OCI-LY7 (cell line): ENCODE measurements at regions not wholly inside any gene's neighbourhood (a gene's known extent, or its start where the extent isn't known, plus 50 kb on each side); places are given as distances from the start of the nearest gene placed in this dataset.
"Not testable (repeated sequence)": the region's sequence is repeated elsewhere in the genome, so short reads cannot be mapped to it uniquely, and the experiment has no call there.

Experiments
- BruUV-seq: library from RNA; stranded (reverse); fragments of 400-500 nt; replicated peaks from 2 replicates; lab custom pipeline; 2021; lab: Mats Ljungman, UMichigan
- CTCF ChIA-PET: fragments of 300-600 bp; sonication (Branson Sonifier 250); formaldehyde crosslinking; loops from one replicate; lab custom pipeline; 2022; ENCODE audit warnings: antibody characterized with exemption; ENCODE audit not compliant: unreplicated experiment; lab: Charles Lee
- POLR2A ChIA-PET: fragments of 300-600 bp; sonication (Branson Sonifier 250); formaldehyde crosslinking; loops from one replicate; lab custom pipeline; 2022; ENCODE audit warnings: antibody characterized with exemption; lab: Charles Lee
- DNase-seq: peaks from one replicate; pipeline ENCODE4 v3.0.0-alpha.2; 2015; ENCODE audit warnings: low spot score
- H2AFZ ChIP-seq: fragments of 200-600 bp; sonication (generic), shearing (Covaris generic); 2 replicates; pipeline ENCODE4 v1.6.1; 2014; ENCODE audit warnings: mild to moderate bottlenecking, antibody characterized with exemption, low read length, moderate library complexity
- H3K27ac ChIP-seq: fragments of 200-600 bp; sonication (generic); 2 replicates; pipeline ENCODE4 v1.5.1; 2014; ENCODE audit warnings: mixed run types, low read depth, mild to moderate bottlenecking, moderate library complexity, low read length, inconsistent platforms; ENCODE audit not compliant: poor library complexity, severe bottlenecking
- H3K36me3 ChIP-seq: fragments of 200-600 bp; sonication (generic); 2 replicates; pipeline ENCODE4 v1.6.1; 2014; ENCODE audit warnings: mild to moderate bottlenecking, antibody characterized with exemption, low read length, moderate library complexity, mixed read lengths; ENCODE audit not compliant: insufficient read depth
- H3K4me1 ChIP-seq: fragments of 200-600 bp; sonication (generic); 2 replicates; pipeline ENCODE4 v1.5.1; 2014; ENCODE audit warnings: mild to moderate bottlenecking, low read length; ENCODE audit not compliant: insufficient read depth, poor library complexity, severe bottlenecking
- H3K4me2 ChIP-seq: fragments of 200-600 bp; sonication (generic); 2 replicates; pipeline ENCODE4 v1.6.1; 2014; ENCODE audit warnings: mild to moderate bottlenecking, low read length
- H3K4me3 ChIP-seq: fragments of 200-600 bp; sonication (generic); 2 replicates; pipeline ENCODE4 v1.5.1; 2014; ENCODE audit warnings: mild to moderate bottlenecking, low read depth, low read length; ENCODE audit not compliant: poor library complexity, severe bottlenecking
- H3K79me2 ChIP-seq: fragments of 200-600 bp; sonication (generic); 2 replicates; pipeline ENCODE4 v1.6.1; 2016; ENCODE audit warnings: low read depth, mild to moderate bottlenecking, low read length, moderate library complexity, mixed read lengths; ENCODE audit not compliant: insufficient read depth
- H3K9me2 ChIP-seq: fragments of 200-600 bp; sonication (generic); 2 replicates; pipeline ENCODE4 v1.6.1; 2016; ENCODE audit warnings: mild to moderate bottlenecking, low read length, mixed read lengths; ENCODE audit not compliant: insufficient read depth
- H3K9me3 ChIP-seq: fragments of 200-600 bp; sonication (generic); 2 replicates; pipeline ENCODE4 v1.6.1; 2014; ENCODE audit warnings: mild to moderate bottlenecking, mixed run types, low read length, mixed read lengths
- H4K20me1 ChIP-seq: fragments of 200-600 bp; sonication (generic); 2 replicates; pipeline ENCODE4 v1.6.1; 2014; ENCODE audit warnings: mild to moderate bottlenecking, antibody characterized with exemption, low read length, moderate library complexity, mixed read lengths; ENCODE audit not compliant: insufficient read depth
- CTCF ChIP-seq: fragments of 200-600 bp; sonication (generic); conservative IDR thresholded peaks from 2 replicates; pipeline ENCODE4 v1.5.1; 2014; ENCODE audit warnings: mild to moderate bottlenecking, antibody characterized with exemption, low read length, moderate library complexity, mixed read lengths
- EZH2phosphoT487 ChIP-seq: fragments of 200-600 bp; sonication (generic); IDR thresholded peaks from 2 replicates; pipeline ENCODE4 v1.6.1; 2018; ENCODE audit warnings: low read depth, borderline replicate concordance, mild to moderate bottlenecking, mixed run types, antibody characterized with exemption, low read length, moderate library complexity, mixed read lengths
- intact Hi-C: fragments of 100-400 bp; cut with micrococcal nuclease; formaldehyde crosslinking; loops from one replicate; pipeline ENCODE4 v1.10.0; 2022; ENCODE audit not compliant: unreplicated experiment

- CTCF ChIA-PET = no interaction called here
- no peaks in the 10 kb centered on the region for H3K9me2 ChIP-seq
- TF ChIP-seq CTCF = no peak
- TF ChIP-seq EZH2phosphoT487 = no peak
- no peaks in the 10 kb centered on the region for H3K79me2 ChIP-seq
- POLR2A ChIA-PET = no interaction called here
- H2AFZ ChIP-seq = no peak overlapping the region
- H3K27ac ChIP-seq = no peak overlapping the region
- no peaks in the 10 kb centered on the region for H3K36me3 ChIP-seq
- no peak overlapping the region for H3K4me2 ChIP-seq
- no peaks in the 10 kb centered on the region for H3K4me1 ChIP-seq
- no peaks in the 10 kb centered on the region for H3K9me3 ChIP-seq
- BruUV-seq = no TSS peak
- H4K20me1 ChIP-seq = no peaks in the 10 kb centered on the region
- intact Hi-C loops = no loop called here
- DNase-seq = no peak
- H3K4me3 ChIP-seq = no peak overlapping the region
These were observed 303.9 kb downstream of the PAX3 start for GRCh38 chr2:221994926-221995325.

GRCh38 chr2:221984376-221984775, 314.4 kb downstream of the PAX3 start:
- H3K4me3 ChIP-seq, intact Hi-C loops, POLR2A ChIA-PET, H3K27ac ChIP-seq, BruUV-seq, H3K4me1 ChIP-seq, H3K79me2 ChIP-seq, CTCF ChIA-PET, H3K9me3 ChIP-seq, DNase-seq, H3K36me3 ChIP-seq, H3K4me2 ChIP-seq, H4K20me1 ChIP-seq, H2AFZ ChIP-seq, H3K9me2 ChIP-seq: not testable (repeated sequence)

GRCh38 chr2:221981912-221982470, 316.8 kb downstream of the PAX3 start:
- no peak for DNase-seq
- TF ChIP-seq CTCF = no peak
- TF ChIP-seq EZH2phosphoT487 = no peak
- no TSS peak for BruUV-seq
- Histone ChIP-seq H3K9me3 (no peaks in the 10 kb centered on the region), H3K4me3 (no peak overlapping the region), H3K4me1 (no peaks in the 10 kb centered on the region), H2AFZ (no peak overlapping the region), H3K36me3 (no peaks in the 10 kb centered on the region), H3K27ac (no peak overlapping the region), H4K20me1 (no peaks in the 10 kb centered on the region), H3K9me2 (no peaks in the 10 kb centered on the region), H3K79me2 (no peaks in the 10 kb centered on the region), H3K4me2 (no peak overlapping the region)
- POLR2A ChIA-PET = no interaction called here
- intact Hi-C loops = no loop called here
- CTCF ChIA-PET = no interaction called here
